ENCODE measurements at regions not wholly inside any gene's neighbourhood (a gene's known extent, or its start where the extent isn't known, plus 50 kb on each side); places are given as distances from the start of the nearest gene placed in this dataset.
"Not testable (repeated sequence)": the region's sequence is repeated elsewhere in the genome, so short reads cannot be mapped to it uniquely, and the experiment has no call there.

DNA sequence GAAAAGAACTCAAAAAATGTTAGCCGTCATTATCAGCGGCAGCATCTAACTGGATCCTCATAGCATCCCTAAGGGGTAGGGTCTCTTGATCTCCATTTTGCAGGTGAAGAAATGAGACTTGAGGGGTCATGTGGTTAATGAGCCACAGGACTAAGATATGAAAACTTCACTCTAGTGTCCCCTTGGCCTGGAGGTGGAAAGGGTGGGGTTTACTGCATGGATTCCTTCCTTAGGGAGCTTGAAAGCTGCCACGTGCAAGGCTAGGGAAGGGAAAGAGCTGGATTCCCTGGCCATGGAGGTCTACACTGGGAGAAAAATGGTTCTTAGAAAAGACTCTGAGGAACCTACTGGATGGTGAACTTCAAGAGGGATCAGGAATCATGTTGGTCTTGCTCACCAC is 107.9 kb downstream of the SPRY4 start:
- Histone ChIP-seq H3K9me3 (ENCODE audit: control insufficient read depth in 2 of 2, low read length in 2 of 2) (no peaks in the 10 kb centered on the region), H3K4me1 (ENCODE audit: control insufficient read depth, insufficient read depth, low read length, poor library complexity, severe bottlenecking) (no peaks in the 10 kb centered on the region), H3K4me3 (ENCODE audit: low read depth, low read length) (no peak overlapping the region), H3K27me3 (ENCODE audit: control insufficient read depth, insufficient read depth, low read length) (no peaks in the 10 kb centered on the region), H3K36me3 (ENCODE audit: control insufficient read depth, insufficient read depth, low read length) (no peaks in the 10 kb centered on the region), H3K27ac (ENCODE audit: insufficient read depth, low read length, poor library complexity, severe bottlenecking) (no peak overlapping the region)
- DNase-seq (no peak), ATAC-seq (ENCODE audit: low read depth in 2 of 2) (no peak)
- Mint-ChIP-seq H3K27me3 (peaks cover 11% of the 10 kb centered on the region), H3K36me3 (no peaks in the 10 kb centered on the region), H3K4me1 (peaks cover 0 to 14% (median 7%) of the 10 kb centered on the region in 4 donors), H3K27ac (no peak overlapping the region), H3K9me3 (no peaks in the 10 kb centered on the region), H3K4me3 (no peak overlapping the region)

DNA sequence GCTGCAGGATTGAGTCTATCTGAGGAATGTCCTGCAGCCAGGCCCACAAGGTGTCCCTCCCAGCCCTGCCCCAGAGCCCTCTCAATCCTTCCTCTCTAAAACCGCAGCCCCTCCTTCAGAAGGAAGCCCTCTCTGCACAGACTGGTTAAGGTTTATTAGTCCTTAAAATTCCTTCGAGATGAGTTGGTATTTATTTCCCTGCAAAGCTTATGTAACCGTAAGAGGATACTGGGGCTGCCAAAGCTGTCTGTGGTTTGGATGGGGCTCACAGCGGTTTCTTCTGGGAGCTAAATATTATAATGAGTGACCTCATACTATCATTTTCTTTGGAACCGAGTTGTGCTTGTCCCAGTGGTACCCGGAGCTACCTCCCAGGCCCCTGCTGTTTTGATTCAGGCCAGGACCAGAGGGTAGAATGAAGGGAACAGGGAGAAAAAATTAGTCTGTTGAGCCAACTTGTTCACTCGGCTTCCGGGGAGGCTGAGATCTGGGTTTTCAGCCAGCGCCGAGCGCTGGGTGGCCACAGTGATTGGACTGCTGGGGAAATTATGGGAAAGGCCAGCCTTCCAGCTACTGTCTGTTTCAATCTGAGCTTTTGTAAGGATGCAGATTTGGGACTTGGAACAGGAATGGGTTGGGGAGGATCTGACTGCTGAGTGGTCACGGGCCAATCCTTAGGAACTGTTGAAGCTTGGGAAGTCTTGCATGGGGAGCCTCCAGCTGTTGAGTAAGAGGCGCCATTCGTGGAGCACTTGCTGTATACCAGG is 107.5 kb downstream of the NDFIP1 start:
- Mint-ChIP-seq H3K27ac (no peak overlapping the region), H3K36me3 (no peaks in the 10 kb centered on the region), H3K4me1 (peaks cover 0 to 9% (median under 1%) of the 10 kb centered on the region in 4 donors), H3K4me3 (no peak overlapping the region), H3K27me3 (peaks cover 9% of the 10 kb centered on the region), H3K9me3 (no peaks in the 10 kb centered on the region)
- DNase-seq (no peak), ATAC-seq (ENCODE audit: low read depth in 2 of 2) (no peak)
- H3K4me1 ChIP-seq (ENCODE audit: control insufficient read depth, insufficient read depth, low read length, poor library complexity, severe bottlenecking) = no peaks in the 10 kb centered on the region
- no peaks in the 10 kb centered on the region for H3K36me3 ChIP-seq (ENCODE audit: control insufficient read depth, insufficient read depth, low read length)
- no peak overlapping the region for H3K27ac ChIP-seq (ENCODE audit: insufficient read depth, low read length, poor library complexity, severe bottlenecking)
- H3K27me3 ChIP-seq (ENCODE audit: control insufficient read depth, insufficient read depth, low read length) = no peaks in the 10 kb centered on the region
- no peaks in the 10 kb centered on the region for H3K9me3 ChIP-seq (ENCODE audit: control insufficient read depth in 2 of 2, low read length in 2 of 2)
- H3K4me3 ChIP-seq (ENCODE audit: low read depth, low read length) = no peak overlapping the region

DNA sequence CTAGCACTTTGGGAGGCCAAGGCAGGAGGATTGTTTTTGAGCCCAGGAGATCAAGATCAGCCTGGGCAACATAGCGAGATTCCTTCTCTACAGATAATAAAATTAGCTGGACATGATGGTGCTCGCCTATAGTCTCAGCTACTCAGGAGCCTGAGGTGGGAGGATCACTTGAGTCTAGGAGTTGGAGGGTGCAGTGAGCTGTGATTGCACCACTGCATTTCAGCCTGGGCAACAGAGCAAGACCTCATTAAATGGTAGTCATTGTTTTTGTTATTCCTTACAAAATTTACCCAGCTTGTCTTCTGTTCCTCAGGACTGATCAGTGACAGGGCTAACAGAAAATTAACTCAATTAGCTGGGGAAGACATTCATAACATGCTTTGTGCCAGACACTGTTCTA is 104.5 kb downstream of the NDFIP1 start:
- Histone ChIP-seq H3K27ac (ENCODE audit: insufficient read depth, low read length, poor library complexity, severe bottlenecking) (no peak overlapping the region), H3K4me1 (ENCODE audit: control insufficient read depth, insufficient read depth, low read length, poor library complexity, severe bottlenecking) (no peaks in the 10 kb centered on the region), H3K36me3 (ENCODE audit: control insufficient read depth, insufficient read depth, low read length) (no peaks in the 10 kb centered on the region), H3K27me3 (ENCODE audit: control insufficient read depth, insufficient read depth, low read length) (no peaks in the 10 kb centered on the region), H3K4me3 (ENCODE audit: low read depth, low read length) (no peak overlapping the region), H3K9me3 (ENCODE audit: control insufficient read depth in 2 of 2, low read length in 2 of 2) (no peaks in the 10 kb centered on the region)
- Mint-ChIP-seq H3K27me3 (peaks cover 23% of the 10 kb centered on the region), H3K4me3 (no peak overlapping the region), H3K36me3 (no peaks in the 10 kb centered on the region), H3K27ac (no peak overlapping the region), H3K4me1 (peaks cover 0 to 2% (median 0%) of the 10 kb centered on the region in 4 donors), H3K9me3 (no peaks in the 10 kb centered on the region)
- ATAC-seq (ENCODE audit: low read depth in 2 of 2) = no peak
- DNase-seq = no peak

DNA sequence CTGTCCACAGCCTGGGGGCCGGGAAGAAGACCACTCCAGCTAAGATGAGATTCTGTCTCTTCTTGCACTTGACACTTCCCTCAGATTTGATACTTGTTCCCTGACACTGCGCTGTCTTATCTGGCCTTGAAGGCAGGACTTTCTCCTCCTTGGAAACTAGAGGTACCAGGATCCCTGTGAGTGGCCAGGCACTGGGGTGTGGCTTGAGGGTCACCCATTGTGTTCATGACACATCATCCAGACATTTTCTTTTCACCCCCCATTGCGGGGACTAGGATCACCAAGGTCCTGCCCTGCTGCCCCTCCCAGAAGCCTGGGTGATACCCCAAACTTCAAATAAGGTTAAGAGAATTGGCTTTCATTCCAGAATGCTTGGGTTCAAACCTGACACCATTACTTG is 103.3 kb downstream of the NDFIP1 start:
- peaks cover 0 to 2% (median 0%) of the 10 kb centered on the region in 4 donors for H3K4me1 Mint-ChIP-seq
- Histone ChIP-seq H3K9me3 (ENCODE audit: control insufficient read depth in 2 of 2, low read length in 2 of 2) (no peaks in the 10 kb centered on the region), H3K4me1 (ENCODE audit: control insufficient read depth, insufficient read depth, low read length, poor library complexity, severe bottlenecking) (no peaks in the 10 kb centered on the region), H3K4me3 (ENCODE audit: low read depth, low read length) (no peak overlapping the region), H3K27me3 (ENCODE audit: control insufficient read depth, insufficient read depth, low read length) (no peaks in the 10 kb centered on the region), H3K27ac (ENCODE audit: insufficient read depth, low read length, poor library complexity, severe bottlenecking) (no peak overlapping the region), H3K36me3 (ENCODE audit: control insufficient read depth, insufficient read depth, low read length) (no peaks in the 10 kb centered on the region)
- H3K4me3 Mint-ChIP-seq = no peak overlapping the region
- peaks cover 23% of the 10 kb centered on the region for H3K27me3 Mint-ChIP-seq
- no peaks in the 10 kb centered on the region for H3K36me3 Mint-ChIP-seq
- no peaks in the 10 kb centered on the region for H3K9me3 Mint-ChIP-seq
- ATAC-seq (ENCODE audit: low read depth in 2 of 2) (no peak), DNase-seq (no peak)
- peak overlapping the region in 1 of 3 donors; percentile 38 for H3K27ac Mint-ChIP-seq

GRCh38 chr5:142210864-142211412 is 102.4 kb downstream of the NDFIP1 start:
- Mint-ChIP-seq H3K9me3 (no peaks in the 10 kb centered on the region), H3K27ac (no peak overlapping the region)
- no peaks in the 10 kb centered on the region for H3K4me1 ChIP-seq (ENCODE audit: control insufficient read depth, insufficient read depth, low read length, poor library complexity, severe bottlenecking)

GRCh38 chr5:142210011-142210410 is 101.4 kb downstream of the NDFIP1 start:
- Histone ChIP-seq H3K4me3 (ENCODE audit: low read depth, low read length) (no peak overlapping the region), H3K27me3 (ENCODE audit: control insufficient read depth, insufficient read depth, low read length) (no peaks in the 10 kb centered on the region), H3K27ac (ENCODE audit: insufficient read depth, low read length, poor library complexity, severe bottlenecking) (no peak overlapping the region), H3K9me3 (ENCODE audit: control insufficient read depth in 2 of 2, low read length in 2 of 2) (no peaks in the 10 kb centered on the region), H3K4me1 (ENCODE audit: control insufficient read depth, insufficient read depth, low read length, poor library complexity, severe bottlenecking) (no peaks in the 10 kb centered on the region), H3K36me3 (ENCODE audit: control insufficient read depth, insufficient read depth, low read length) (no peaks in the 10 kb centered on the region)
- H3K4me1 Mint-ChIP-seq = no peaks in the 10 kb centered on the region
- H3K4me3 Mint-ChIP-seq = no peak overlapping the region
- no peak for ATAC-seq (ENCODE audit: low read depth in 2 of 2)
- no peak overlapping the region for H3K27ac Mint-ChIP-seq
- no peak for DNase-seq
- no peaks in the 10 kb centered on the region for H3K36me3 Mint-ChIP-seq
- H3K27me3 Mint-ChIP-seq = peaks cover 15% of the 10 kb centered on the region
- no peaks in the 10 kb centered on the region for H3K9me3 Mint-ChIP-seq

More at GRCh38 chr5:142210864-142211412, 102.4 kb downstream of the NDFIP1 start:
- Mint-ChIP-seq H3K27me3 (peaks cover 16% of the 10 kb centered on the region), H3K4me1 (no peaks in the 10 kb centered on the region), H3K36me3 (no peaks in the 10 kb centered on the region), H3K4me3 (no peak overlapping the region)
- H3K27ac ChIP-seq (ENCODE audit: insufficient read depth, low read length, poor library complexity, severe bottlenecking) = no peak overlapping the region
- no peaks in the 10 kb centered on the region for H3K36me3 ChIP-seq (ENCODE audit: control insufficient read depth, insufficient read depth, low read length)
- no peak overlapping the region for H3K4me3 ChIP-seq (ENCODE audit: low read depth, low read length)
- no peaks in the 10 kb centered on the region for H3K9me3 ChIP-seq (ENCODE audit: control insufficient read depth in 2 of 2, low read length in 2 of 2)
- H3K27me3 ChIP-seq (ENCODE audit: control insufficient read depth, insufficient read depth, low read length) = no peaks in the 10 kb centered on the region
- DNase-seq = no peak
- ATAC-seq (ENCODE audit: low read depth in 2 of 2) = no peak

- Mint-ChIP-seq H3K27ac (no peak overlapping the region), H3K27me3 (peaks cover 15% of the 10 kb centered on the region), H3K9me3 (no peaks in the 10 kb centered on the region), H3K4me1 (no peaks in the 10 kb centered on the region), H3K4me3 (no peak overlapping the region), H3K36me3 (no peaks in the 10 kb centered on the region)
- Histone ChIP-seq H3K27me3 (ENCODE audit: control insufficient read depth, insufficient read depth, low read length) (no peaks in the 10 kb centered on the region), H3K27ac (ENCODE audit: insufficient read depth, low read length, poor library complexity, severe bottlenecking) (no peak overlapping the region), H3K4me1 (ENCODE audit: control insufficient read depth, insufficient read depth, low read length, poor library complexity, severe bottlenecking) (no peaks in the 10 kb centered on the region), H3K4me3 (ENCODE audit: low read depth, low read length) (no peak overlapping the region), H3K36me3 (ENCODE audit: control insufficient read depth, insufficient read depth, low read length) (no peaks in the 10 kb centered on the region), H3K9me3 (ENCODE audit: control insufficient read depth in 2 of 2, low read length in 2 of 2) (no peaks in the 10 kb centered on the region)
- DNase-seq (no peak), ATAC-seq (ENCODE audit: low read depth in 2 of 2) (no peak)
Observed at GRCh38 chr5:142208777-142209312, 100.3 kb downstream of the NDFIP1 start.

- H3K4me3 ChIP-seq (ENCODE audit: low read depth, low read length); DNase-seq; H3K9me3 ChIP-seq (ENCODE audit: control insufficient read depth in 2 of 2, low read length in 2 of 2); H3K36me3 ChIP-seq (ENCODE audit: control insufficient read depth, insufficient read depth, low read length); H3K36me3 Mint-ChIP-seq; H3K27ac Mint-ChIP-seq; H3K9me3 Mint-ChIP-seq; H3K4me1 ChIP-seq (ENCODE audit: control insufficient read depth, insufficient read depth, low read length, poor library complexity, severe bottlenecking); H3K27me3 ChIP-seq (ENCODE audit: control insufficient read depth, insufficient read depth, low read length); H3K4me3 Mint-ChIP-seq; ATAC-seq (ENCODE audit: low read depth in 2 of 2); H3K4me1 Mint-ChIP-seq; H3K27ac ChIP-seq (ENCODE audit: insufficient read depth, low read length, poor library complexity, severe bottlenecking): not testable (repeated sequence)
- H3K27me3 Mint-ChIP-seq = peaks cover 15% of the 10 kb centered on the region
Observed at GRCh38 chr5:142208244-142208643, 99.7 kb downstream of the NDFIP1 start.

Data from CD4-positive, CD25-positive, alpha-beta regulatory T cell (primary cell).